ENCODE measurements at regions not wholly inside any gene's neighbourhood (a gene's known extent, or its start where the extent isn't known, plus 50 kb on each side); places are given as distances from the start of the nearest gene placed in this dataset.
"Not testable (repeated sequence)": the region's sequence is repeated elsewhere in the genome, so short reads cannot be mapped to it uniquely, and the experiment has no call there.

GRCh38 chr9:86481466-86481865 is 127.3 kb upstream of the TUT7 start:
- no peaks in the 10 kb centered on the region for H3K4me1 ChIP-seq (ENCODE audit: insufficient read depth, low read length, poor library complexity, severe bottlenecking)
- H3K9ac ChIP-seq (ENCODE audit: low read depth, low read length, poor library complexity, severe bottlenecking), result no peak overlapping the region
- no peaks in the 10 kb centered on the region for H3F3A ChIP-seq (ENCODE audit: low read depth)
- H2AFZ ChIP-seq (ENCODE audit: low read length), result no peak overlapping the region
- H3K36me3 ChIP-seq (ENCODE audit: insufficient read depth, low read length), result no peaks in the 10 kb centered on the region
- no peak overlapping the region for H3K4me3 ChIP-seq (ENCODE audit: low read length, poor library complexity, severe bottlenecking)
- no peaks in the 10 kb centered on the region for H3K79me2 ChIP-seq (ENCODE audit: insufficient read depth, low read length)
- H3K4me2 ChIP-seq (ENCODE audit: low read depth, low read length, poor library complexity, severe bottlenecking), result no peak overlapping the region
- no peaks in the 10 kb centered on the region; the same call in 1 of the 2 replicates for H3K9me2 ChIP-seq (replicated peaks; ENCODE audit: low read depth, low read length)
- no peak for TF ChIP-seq CTCF (conservative IDR thresholded peaks at IDR 0.05; ENCODE audit: low read length)
- no peak for TF ChIP-seq EZH2phosphoT487 (IDR thresholded peaks at IDR 0.05; ENCODE audit: borderline replicate concordance)
- H3K9me3 ChIP-seq (ENCODE audit: insufficient read depth, low read depth, low read length), result 0 out of 2 replicates have a peak, but pooled peaks cover 3% of the 10 kb centered on the region
- no peaks in the 10 kb centered on the region for H3K27me3 ChIP-seq (ENCODE audit: insufficient read depth, low read length, poor library complexity, severe bottlenecking)
- H4K20me1 ChIP-seq (ENCODE audit: insufficient read depth, low read length, poor library complexity, severe bottlenecking), result no peaks in the 10 kb centered on the region

GRCh38 chr9:86475255-86475654 is 121.0 kb upstream of the TUT7 start:
- not testable (repeated sequence) for H3K4me2 ChIP-seq (ENCODE audit: low read depth, low read length, poor library complexity, severe bottlenecking); H3K4me3 ChIP-seq (ENCODE audit: low read length, poor library complexity, severe bottlenecking)

GRCh38 chr9:86471171-86471815 is 117.1 kb upstream of the TUT7 start:
- no peaks in the 10 kb centered on the region for H3F3A ChIP-seq (ENCODE audit: low read depth)
- no peaks in the 10 kb centered on the region for H3K9me2 ChIP-seq (replicated peaks; ENCODE audit: low read depth, low read length)
- H3K4me2 ChIP-seq (ENCODE audit: low read depth, low read length, poor library complexity, severe bottlenecking), result no peak overlapping the region
- H2AFZ ChIP-seq (ENCODE audit: low read length), result no peak overlapping the region
- H3K27me3 ChIP-seq (ENCODE audit: insufficient read depth, low read length, poor library complexity, severe bottlenecking), result no peaks in the 10 kb centered on the region
- no peak for TF ChIP-seq EZH2phosphoT487 (IDR thresholded peaks at IDR 0.05; ENCODE audit: borderline replicate concordance)
- H3K36me3 ChIP-seq (ENCODE audit: insufficient read depth, low read length), result no peaks in the 10 kb centered on the region
- H3K4me3 ChIP-seq (ENCODE audit: low read length, poor library complexity, severe bottlenecking), result no peak overlapping the region
- H3K9me3 ChIP-seq (ENCODE audit: insufficient read depth, low read depth, low read length), result no peaks in the 10 kb centered on the region
- no peaks in the 10 kb centered on the region for H3K79me2 ChIP-seq (ENCODE audit: insufficient read depth, low read length)
- no peaks in the 10 kb centered on the region for H4K20me1 ChIP-seq (ENCODE audit: insufficient read depth, low read length, poor library complexity, severe bottlenecking)
- H3K4me1 ChIP-seq (ENCODE audit: insufficient read depth, low read length, poor library complexity, severe bottlenecking), result no peaks in the 10 kb centered on the region
- no peak overlapping the region for H3K9ac ChIP-seq (ENCODE audit: low read depth, low read length, poor library complexity, severe bottlenecking)

More at GRCh38 chr9:86475255-86475654, 121.0 kb upstream of the TUT7 start:
- H3F3A ChIP-seq (ENCODE audit: low read depth); H3K79me2 ChIP-seq (ENCODE audit: insufficient read depth, low read length); H3K9me3 ChIP-seq (ENCODE audit: insufficient read depth, low read depth, low read length); H2AFZ ChIP-seq (ENCODE audit: low read length); H3K4me1 ChIP-seq (ENCODE audit: insufficient read depth, low read length, poor library complexity, severe bottlenecking); H3K9ac ChIP-seq (ENCODE audit: low read depth, low read length, poor library complexity, severe bottlenecking); H3K27me3 ChIP-seq (ENCODE audit: insufficient read depth, low read length, poor library complexity, severe bottlenecking); H3K9me2 ChIP-seq (replicated peaks; ENCODE audit: low read depth, low read length); H3K36me3 ChIP-seq (ENCODE audit: insufficient read depth, low read length); H4K20me1 ChIP-seq (ENCODE audit: insufficient read depth, low read length, poor library complexity, severe bottlenecking): not testable (repeated sequence)

- no peak overlapping the region for H2AFZ ChIP-seq (ENCODE audit: low read length)
- H3K4me1 ChIP-seq (ENCODE audit: insufficient read depth, low read length, poor library complexity, severe bottlenecking), result no peaks in the 10 kb centered on the region
- no peak overlapping the region for H3K9ac ChIP-seq (ENCODE audit: low read depth, low read length, poor library complexity, severe bottlenecking)
- H3K4me2 ChIP-seq (ENCODE audit: low read depth, low read length, poor library complexity, severe bottlenecking), result no peak overlapping the region
- no peaks in the 10 kb centered on the region for H3F3A ChIP-seq (ENCODE audit: low read depth)
- no peaks in the 10 kb centered on the region for H3K79me2 ChIP-seq (ENCODE audit: insufficient read depth, low read length)
- no peaks in the 10 kb centered on the region for H3K27me3 ChIP-seq (ENCODE audit: insufficient read depth, low read length, poor library complexity, severe bottlenecking)
- no peak for TF ChIP-seq EZH2phosphoT487 (IDR thresholded peaks at IDR 0.05; ENCODE audit: borderline replicate concordance)
- no peak for TF ChIP-seq CTCF (conservative IDR thresholded peaks at IDR 0.05; ENCODE audit: low read length)
- H3K9me2 ChIP-seq (replicated peaks; ENCODE audit: low read depth, low read length), result no peaks in the 10 kb centered on the region
- H3K36me3 ChIP-seq (ENCODE audit: insufficient read depth, low read length), result no peaks in the 10 kb centered on the region
- no peaks in the 10 kb centered on the region for H3K9me3 ChIP-seq (ENCODE audit: insufficient read depth, low read depth, low read length)
- no peaks in the 10 kb centered on the region for H4K20me1 ChIP-seq (ENCODE audit: insufficient read depth, low read length, poor library complexity, severe bottlenecking)
- no peak overlapping the region for H3K4me3 ChIP-seq (ENCODE audit: low read length, poor library complexity, severe bottlenecking)
Measured at GRCh38 chr9:86470326-86470725, 116.1 kb upstream of the TUT7 start.

All from Loucy (cell line).